Right lobe of liver (tissue), 6 donors: ENCODE measurements at regions not wholly inside any gene's neighbourhood (a gene's known extent, or its start where the extent isn't known, plus 50 kb on each side); places are given as distances from the start of the nearest gene placed in this dataset.

Experiments
- ATAC-seq, 4 donors: fragments of 200-7000 bp; cut with Tn5 transposase; one replicate each; pipeline ENCODE4 v1.9.1; 2020; ENCODE audit warnings: mild to moderate bottlenecking in 4 of 4, moderate library complexity in 4 of 4
- DNase-seq, 3 donors: peaks; one replicate each; pipeline ENCODE4 v3.0.0-alpha.2; 2020
- H3K27ac ChIP-seq, 3 donors: fragments of 200-600 bp; one replicate each; pipeline ENCODE4 v1.8.0; 2022
- H3K27me3 ChIP-seq, 2 donors: fragments of 200-600 bp; one replicate each; pipeline ENCODE4 v1.8.0; 2022
- H3K36me3 ChIP-seq, 4 donors: fragments of 200-600 bp; sonication (generic) in 1 of 4; one replicate each; pipeline versions ENCODE4 v1.5.1 to v1.8.0; 2017 to 2022; ENCODE audit warnings: control low read depth in 1 of 4
- H3K4me1 ChIP-seq, 4 donors: fragments of 200-600 bp; sonication (generic) in 1 of 4; one replicate each; pipeline versions ENCODE4 v1.5.1 to v1.8.0; 2017 to 2022; ENCODE audit warnings: control low read depth in 1 of 4
- H3K4me3 ChIP-seq, 3 donors: fragments of 200-600 bp; one replicate each; pipeline ENCODE4 v1.8.0; 2022
- H3K9me3 ChIP-seq, 4 donors: fragments of 200-600 bp; sonication (generic) in 1 of 4; one replicate each; pipeline versions ENCODE4 v1.5.1 to v1.8.0; 2017 to 2022; ENCODE audit warnings: control low read depth in 1 of 4
- POLR2A ChIP-seq: fragments of 450-650 bp; IDR thresholded peaks from one replicate; pipeline ENCODE4 v1.6.1; 2017; ENCODE audit warnings: antibody characterized with exemption, mild to moderate bottlenecking
- WGBS: methylation state at CpG from one replicate; pipeline ENCODE4 v1.1.6; 2018; ENCODE audit warnings: low coverage, low lambda C conversion rate; ENCODE audit not compliant: insufficient coverage; ENCODE audit errors: missing lambda C conversion rate; 5-methylcytosine and 5-hydroxymethylcytosine counted together
- intact Hi-C, 2 donors: fragments of 100-400 bp; cut with DNase I; formaldehyde crosslinking; loops; one replicate each; pipeline versions ENCODE4 v1.11.2 to v1.14.1; 2022
- TF ChIP-seq, protein P1 (sequence below), 4 donors: fragments of 200-600 bp in 3 of 4; fragments of 450-650 bp in 1 of 4; IDR thresholded peaks; one replicate each; pipeline versions ENCODE4 v1.5.1 to v1.8.0; 2016 to 2022; ENCODE audit warnings: antibody characterized with exemption in 4 of 4, mild to moderate bottlenecking in 2 of 4
- donor health status: DM: no; HTN: yes; CAD: no.
- donor health status: DM: no; HTN: no; CAD: no.
- donor health status: DM: no; HTN: no; CAD: no.
- donor health status: DM: no; HTN: yes; CAD: no.
- donor health status: DM: no; HTN: yes; CAD: no.

GRCh38 chr1:97013941-97014340 lies 292.4 kb downstream of the PTBP2 start:
- H3K4me3 ChIP-seq, result no peak overlapping the region
- intact Hi-C loops, result no loop called here
- H3K27ac ChIP-seq, result no peak overlapping the region
- TF ChIP-seq, protein P1, sequence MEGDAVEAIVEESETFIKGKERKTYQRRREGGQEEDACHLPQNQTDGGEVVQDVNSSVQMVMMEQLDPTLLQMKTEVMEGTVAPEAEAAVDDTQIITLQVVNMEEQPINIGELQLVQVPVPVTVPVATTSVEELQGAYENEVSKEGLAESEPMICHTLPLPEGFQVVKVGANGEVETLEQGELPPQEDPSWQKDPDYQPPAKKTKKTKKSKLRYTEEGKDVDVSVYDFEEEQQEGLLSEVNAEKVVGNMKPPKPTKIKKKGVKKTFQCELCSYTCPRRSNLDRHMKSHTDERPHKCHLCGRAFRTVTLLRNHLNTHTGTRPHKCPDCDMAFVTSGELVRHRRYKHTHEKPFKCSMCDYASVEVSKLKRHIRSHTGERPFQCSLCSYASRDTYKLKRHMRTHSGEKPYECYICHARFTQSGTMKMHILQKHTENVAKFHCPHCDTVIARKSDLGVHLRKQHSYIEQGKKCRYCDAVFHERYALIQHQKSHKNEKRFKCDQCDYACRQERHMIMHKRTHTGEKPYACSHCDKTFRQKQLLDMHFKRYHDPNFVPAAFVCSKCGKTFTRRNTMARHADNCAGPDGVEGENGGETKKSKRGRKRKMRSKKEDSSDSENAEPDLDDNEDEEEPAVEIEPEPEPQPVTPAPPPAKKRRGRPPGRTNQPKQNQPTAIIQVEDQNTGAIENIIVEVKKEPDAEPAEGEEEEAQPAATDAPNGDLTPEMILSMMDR (IDR thresholded peaks at IDR 0.05), result no peak
- TF ChIP-seq POLR2A, result no peak
- DNase-seq, result no peak
- no peaks in the 10 kb centered on the region for H3K4me1 ChIP-seq
- no peaks in the 10 kb centered on the region for H3K27me3 ChIP-seq
- WGBS, result 38% methylated on average over 1 of the region's 1 CpG
- H3K36me3 ChIP-seq, result no peaks in the 10 kb centered on the region
- ATAC-seq, result peak in 2 of 4 donors; percentile 20 to 40
- H3K9me3 ChIP-seq, result no peaks in the 10 kb centered on the region

- TF ChIP-seq, protein P1 (IDR thresholded peaks at IDR 0.05), result no peak
- TF ChIP-seq POLR2A, result no peak
- no peak for ATAC-seq
- no peak overlapping the region for H3K27ac ChIP-seq
- H3K9me3 ChIP-seq, result no peaks in the 10 kb centered on the region
- no peaks in the 10 kb centered on the region for H3K36me3 ChIP-seq
- no peaks in the 10 kb centered on the region for H3K27me3 ChIP-seq
- 40% methylated on average over 1 of the region's 1 CpG for WGBS
- DNase-seq, result no peak
- H3K4me1 ChIP-seq, result no peaks in the 10 kb centered on the region
- intact Hi-C loops, result no loop called here
- no peak overlapping the region for H3K4me3 ChIP-seq
Observed at GRCh38 chr1:97014426-97014825, 292.8 kb downstream of the PTBP2 start.

DNA sequence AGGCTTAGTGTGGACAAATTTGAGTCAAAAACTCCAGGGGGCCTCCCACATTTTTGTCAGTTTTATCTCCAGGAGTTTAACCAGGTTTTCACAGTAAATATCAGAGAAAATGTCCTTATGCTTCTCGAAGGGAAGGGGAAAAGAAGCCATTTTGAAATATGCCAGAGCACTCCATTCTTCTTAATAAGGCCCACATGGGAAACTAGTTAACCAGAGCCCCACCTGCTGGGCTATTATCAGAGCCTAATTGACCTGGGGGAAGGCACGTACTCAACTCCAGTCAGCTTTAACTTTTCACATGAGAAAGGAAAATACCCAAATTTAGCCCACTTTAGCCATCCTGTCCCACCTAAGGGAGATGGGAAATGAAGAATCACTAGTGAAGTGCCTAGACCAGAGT lies 296.3 kb downstream of the PTBP2 start:
- ATAC-seq (peak; percentile 38 to 82 (median 67)), DNase-seq (no peak)
- no peak overlapping the region for H3K27ac ChIP-seq
- H3K9me3 ChIP-seq, result no peaks in the 10 kb centered on the region
- H3K4me3 ChIP-seq, result no peak overlapping the region
- H3K27me3 ChIP-seq, result no peaks in the 10 kb centered on the region
- 46% methylated on average over 2 of the region's 2 CpGs for whole genome bisulfite sequencing
- intact Hi-C loops, result no loop called here
- H3K36me3 ChIP-seq, result no peaks in the 10 kb centered on the region
- H3K4me1 ChIP-seq, result no peaks in the 10 kb centered on the region
- TF ChIP-seq POLR2A, result no peak
- TF ChIP-seq, protein P1 (IDR thresholded peaks at IDR 0.05), result peak in 2 of 4 donors; percentile 10 to 43
